Neural cell (in vitro differentiated cells): ENCODE measurements at regions not wholly inside any gene's neighbourhood (a gene's known extent, or its start where the extent isn't known, plus 50 kb on each side); places are given as distances from the start of the nearest gene placed in this dataset.

Experiments used
- H2AFZ ChIP-seq: fragments of 200-600, 300-800 bp; sonication (generic), shearing (Covaris generic); 2 replicates; pipeline ENCODE4 v1.6.0; 2014; ENCODE audit warnings: low read depth, mild to moderate bottlenecking, antibody characterized with exemption, low read length, moderate library complexity
- H3F3A ChIP-seq: fragments of 200-600 bp; shearing (Covaris generic); 2 replicates; pipeline ENCODE4 v1.6.1; 2016; ENCODE audit warnings: mild to moderate bottlenecking, moderate library complexity, mixed read lengths, antibody characterized with exemption, low read length; ENCODE audit not compliant: insufficient read depth, poor library complexity, severe bottlenecking
- H3K27ac ChIP-seq: fragments of 200-600, 300-800 bp; sonication (generic), shearing (Covaris generic); 2 replicates; pipeline ENCODE4 v1.5.1; 2014; ENCODE audit warnings: mild to moderate bottlenecking, low read length, moderate library complexity
- H3K27me3 ChIP-seq: fragments of 300-800, 200-600 bp; sonication (generic), shearing (Covaris generic); 2 replicates; pipeline ENCODE4 v1.6.0; 2014; ENCODE audit warnings: mild to moderate bottlenecking, low read depth, low read length, moderate library complexity; ENCODE audit not compliant: insufficient read depth
- H3K36me3 ChIP-seq: fragments of 300-800, 200-600 bp; sonication (generic), shearing (Covaris generic); 2 replicates; pipeline ENCODE4 v1.5.1; 2014; ENCODE audit warnings: mild to moderate bottlenecking, antibody characterized with exemption, low read length, moderate library complexity; ENCODE audit not compliant: insufficient read depth
- H3K4me2 ChIP-seq: fragments of 300-800, 200-600 bp; sonication (generic), shearing (Covaris generic); 2 replicates; pipeline ENCODE4 v1.6.0; 2014; ENCODE audit warnings: mild to moderate bottlenecking, low read length
- H3K4me3 ChIP-seq: fragments of 300-800, 200-600 bp; sonication (generic), shearing (Covaris generic); 2 replicates; pipeline ENCODE4 v1.5.1; 2014; ENCODE audit warnings: mild to moderate bottlenecking, low read length, moderate library complexity
- H3K79me2 ChIP-seq: fragments of 200-600 bp; shearing (Covaris generic); replicated peaks from 2 replicates; pipeline ENCODE4 v1.6.0; 2014; ENCODE audit warnings: mild to moderate bottlenecking, low read length, moderate library complexity; ENCODE audit not compliant: insufficient read depth
- H3K9ac ChIP-seq: fragments of 300-800, 200-600 bp; sonication (generic), shearing (Covaris generic); 2 replicates; pipeline ENCODE4 v1.6.1; 2016; ENCODE audit warnings: mild to moderate bottlenecking, low read length, mixed read lengths
- H3K9me2 ChIP-seq: fragments of 200-600 bp; shearing (Covaris generic); 2 replicates; pipeline ENCODE4 v1.6.1; 2016; ENCODE audit warnings: mild to moderate bottlenecking, low read length, mixed read lengths; ENCODE audit not compliant: insufficient read depth
- H3K9me3 ChIP-seq: fragments of 200-600, 300-800 bp; sonication (generic), shearing (Covaris generic); 2 replicates; pipeline ENCODE4 v1.6.1; 2016; ENCODE audit warnings: mild to moderate bottlenecking, mixed run types, low read length, moderate library complexity, mixed read lengths
- H4K20me1 ChIP-seq: fragments of 200-600 bp; shearing (Covaris generic); 2 replicates; pipeline ENCODE4 v1.6.1; 2016; ENCODE audit warnings: mild to moderate bottlenecking, mixed run types; ENCODE audit not compliant: insufficient read depth
- CTCF ChIP-seq: fragments of 450-650 bp; IDR thresholded peaks from 2 replicates; pipeline ENCODE4 v1.5.1; 2014; ENCODE audit warnings: antibody characterized with exemption, mild to moderate bottlenecking, moderate library complexity; ENCODE audit not compliant: poor library complexity, severe bottlenecking
- EP300 ChIP-seq: fragments of 450-650 bp; conservative IDR thresholded peaks from 2 replicates; pipeline ENCODE4 v1.6.1; 2014; ENCODE audit warnings: antibody characterized with exemption, mild to moderate bottlenecking, moderate library complexity; ENCODE audit not compliant: poor library complexity, severe bottlenecking
- EZH2 ChIP-seq: fragments of 200-600, 300-800 bp; shearing (Covaris generic), sonication (generic); IDR thresholded peaks from 2 replicates; pipeline ENCODE4 v1.6.1; 2014; ENCODE audit warnings: antibody characterized with exemption, low read length, borderline replicate concordance, mild to moderate bottlenecking; ENCODE audit not compliant: insufficient read depth, poor library complexity, severe bottlenecking
- MXI1 ChIP-seq: fragments of 450-650 bp; conservative IDR thresholded peaks from 2 replicates; pipeline ENCODE4 v1.6.1; 2014; ENCODE audit warnings: antibody characterized with exemption, mild to moderate bottlenecking; ENCODE audit not compliant: poor library complexity, severe bottlenecking
- POLR2AphosphoS5 ChIP-seq: IDR thresholded peaks from 2 replicates; pipeline ENCODE4 v1.6.1; 2012
- RAD21 ChIP-seq: fragments of 450-650 bp; conservative IDR thresholded peaks from 2 replicates; pipeline ENCODE4 v1.6.1; 2014; ENCODE audit warnings: antibody characterized with exemption, mild to moderate bottlenecking, moderate library complexity
- REST ChIP-seq: IDR thresholded peaks from 2 replicates; pipeline ENCODE4 v1.6.1; 2012; ENCODE audit warnings: borderline replicate concordance
- SMC3 ChIP-seq: fragments of 450-650 bp; conservative IDR thresholded peaks from 2 replicates; pipeline ENCODE4 v1.6.1; 2014; ENCODE audit warnings: antibody characterized with exemption, mild to moderate bottlenecking, moderate library complexity; ENCODE audit not compliant: poor library complexity
- TAF1 ChIP-seq: IDR thresholded peaks from 2 replicates; pipeline ENCODE4 v1.6.1; 2012; ENCODE audit warnings: low read depth

GRCh38 chr13:50257646-50258045, 242.4 kb downstream of the KCNRG start:
- TF ChIP-seq CTCF (no peak), MXI1 (no peak), RAD21 (no peak), REST (no peak), SMC3 (no peak), POLR2AphosphoS5 (no peak), EP300 (no peak), TAF1 (no peak), EZH2 (no peak)
- no peak overlapping the region for H3K27ac ChIP-seq

GRCh38 chr13:50261130-50261901, 246.1 kb downstream of the KCNRG start:
- Histone ChIP-seq H3F3A (no peaks in the 10 kb centered on the region), H3K4me2 (no peak overlapping the region), H3K9me2 (no peaks in the 10 kb centered on the region), H3K27me3 (no peaks in the 10 kb centered on the region), H3K9me3 (no peaks in the 10 kb centered on the region), H3K4me3 (no peak overlapping the region), H3K36me3 (no peaks in the 10 kb centered on the region), H2AFZ (no peak overlapping the region), H3K9ac (no peak overlapping the region), H3K79me2 (no peaks in the 10 kb centered on the region), H3K27ac (no peak overlapping the region), H4K20me1 (no peaks in the 10 kb centered on the region)
- TF ChIP-seq SMC3 (no peak), REST (no peak), POLR2AphosphoS5 (no peak), CTCF (no peak), TAF1 (no peak), MXI1 (no peak), EZH2 (no peak), RAD21 (no peak)

More at GRCh38 chr13:50257646-50258045, 242.4 kb downstream of the KCNRG start:
- Histone ChIP-seq H3F3A (no peaks in the 10 kb centered on the region), H3K36me3 (no peaks in the 10 kb centered on the region), H3K79me2 (no peaks in the 10 kb centered on the region), H3K9me3 (no peaks in the 10 kb centered on the region), H3K9ac (no peak overlapping the region), H2AFZ (no peak overlapping the region), H3K9me2 (no peaks in the 10 kb centered on the region), H3K4me2 (no peak overlapping the region), H3K27me3 (no peaks in the 10 kb centered on the region), H3K4me3 (no peak overlapping the region), H4K20me1 (no peaks in the 10 kb centered on the region)
